ENCODE measurements at regions not wholly inside any gene's neighbourhood (a gene's known extent, or its start where the extent isn't known, plus 50 kb on each side); places are given as distances from the start of the nearest gene placed in this dataset.
"Not testable (repeated sequence)": the region's sequence is repeated elsewhere in the genome, so short reads cannot be mapped to it uniquely, and the experiment has no call there.

DNA sequence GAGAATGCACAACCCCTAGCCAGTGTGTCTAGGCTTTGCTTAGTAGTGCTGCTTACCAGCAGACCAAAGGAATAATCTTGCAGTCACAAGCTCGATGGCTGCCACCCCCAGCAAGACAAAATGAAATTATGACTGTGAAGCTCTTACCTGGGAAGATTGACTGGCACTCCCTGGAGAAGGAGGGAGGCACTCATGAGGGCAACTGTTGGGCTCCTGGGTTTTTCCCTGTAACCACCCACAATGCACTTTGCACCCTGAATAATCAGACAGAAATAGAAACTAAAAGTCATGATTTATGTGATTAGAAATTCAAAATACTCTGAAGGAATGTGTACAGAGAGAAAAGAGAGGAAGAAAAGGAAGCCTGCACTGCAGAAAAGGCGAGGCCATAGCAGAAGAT, 144.3 kb upstream of the DGKB start:
- DNase-seq, result no peak

GRCh38 chr7:15043931-15044330, 141.4 kb upstream of the DGKB start:
- DNase-seq, result no peak

DNA sequence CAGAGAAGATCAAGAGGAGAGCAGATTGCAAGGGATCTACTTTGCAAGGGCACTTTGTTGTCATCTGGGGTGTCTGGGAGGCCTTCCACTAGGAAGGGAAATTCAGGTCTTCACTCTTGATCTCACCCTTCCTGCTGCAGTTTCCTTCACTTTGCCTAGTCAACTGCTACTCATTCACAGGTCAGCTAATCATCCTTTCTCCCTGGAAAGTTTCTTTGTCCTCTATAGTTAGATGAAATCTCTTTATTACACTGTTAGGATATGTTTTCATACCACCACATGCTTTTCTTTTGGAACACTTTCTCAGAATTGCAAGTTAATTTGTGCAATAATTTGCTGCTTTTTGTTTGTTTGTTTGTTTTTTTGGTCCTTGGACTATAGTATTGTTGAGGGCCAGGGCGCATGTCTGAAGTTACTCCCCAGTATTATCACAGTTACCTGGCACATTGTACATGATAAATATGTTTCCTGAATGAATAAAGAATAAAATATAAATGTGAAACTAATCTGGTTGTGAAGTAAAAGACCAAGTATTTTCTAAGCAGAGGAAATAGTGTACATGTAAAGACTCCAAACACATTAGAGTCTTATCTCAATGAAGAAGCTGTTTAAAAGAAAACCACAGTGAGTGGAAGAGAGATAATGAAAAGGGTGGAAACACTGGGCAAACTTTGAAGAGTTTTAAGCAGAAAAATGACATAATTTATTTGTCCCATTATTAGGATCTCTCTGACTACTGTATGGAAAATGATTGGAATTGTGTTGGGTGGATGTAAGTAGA, 139.9 kb upstream of the DGKB start:
- DNase-seq, result no peak

GRCh38 chr7:15041226-15041625, 138.7 kb upstream of the DGKB start:
- DNase-seq, result no peak

DNA sequence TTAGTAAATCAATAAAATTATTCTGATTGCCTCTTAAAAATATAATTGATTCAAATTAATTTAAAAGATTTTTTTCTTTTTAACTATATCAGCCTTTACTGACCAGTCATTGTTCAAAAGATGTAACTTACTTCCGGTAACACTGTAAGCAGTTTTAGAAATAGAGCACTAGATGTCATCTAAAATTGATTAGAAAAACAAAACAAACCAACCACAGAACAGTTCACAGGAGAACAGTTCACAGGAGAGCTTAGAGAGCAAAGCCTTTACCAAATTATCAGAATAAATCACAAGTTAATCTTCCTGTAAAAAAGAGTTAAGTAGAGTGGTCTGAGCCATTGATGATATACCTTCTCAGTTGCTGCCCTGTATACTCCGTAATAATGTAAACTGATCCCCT, 133.3 kb upstream of the DGKB start:
- DNase-seq, result no peak

DNA sequence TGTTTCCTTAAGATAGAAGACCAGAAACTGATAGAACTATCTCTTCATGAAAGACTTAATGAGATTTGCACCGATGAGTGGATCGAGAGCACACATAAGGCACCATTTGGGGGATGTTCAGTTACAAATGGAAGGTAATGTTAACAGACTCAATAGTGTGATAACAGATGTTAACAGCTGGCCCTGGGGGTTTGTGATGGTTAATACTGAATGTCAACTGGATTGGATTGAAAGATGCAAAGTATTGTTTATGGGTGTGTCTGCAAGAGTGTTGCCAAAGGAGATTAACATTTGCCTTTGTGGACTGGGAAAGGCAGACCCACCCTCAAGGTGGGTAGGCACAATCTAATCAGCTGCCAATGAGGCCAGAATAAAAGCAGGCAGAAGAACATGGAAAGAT, 130.5 kb upstream of the DGKB start:
- DNase-seq, result no peak

- no peak for DNase-seq
These were observed 116.4 kb upstream of the DGKB start for GRCh38 chr7:15018981-15019380.

DNA sequence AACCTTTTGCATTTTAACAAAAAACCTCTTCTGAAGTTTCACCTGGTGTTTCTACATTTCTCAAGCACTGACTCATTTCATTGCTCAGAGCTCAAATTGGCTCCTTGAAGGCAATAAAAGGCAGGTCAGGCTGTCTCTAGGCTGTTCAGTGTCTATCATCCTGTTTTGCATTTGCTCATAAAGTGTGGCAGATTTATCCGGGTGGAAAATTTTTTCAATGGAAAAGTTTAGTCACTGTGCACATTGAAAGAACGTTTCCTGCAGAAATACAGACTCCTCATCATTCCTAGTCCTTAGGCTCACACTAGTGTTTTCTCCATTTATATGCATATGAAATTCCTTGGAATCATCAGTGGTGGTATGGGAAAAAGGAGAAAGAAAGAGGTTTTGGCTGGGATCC, 114.2 kb upstream of the DGKB start:
- DNase-seq, result no peak

GRCh38 chr7:15016315-15016667, 113.7 kb upstream of the DGKB start:
- DNase-seq, result no peak

DNA sequence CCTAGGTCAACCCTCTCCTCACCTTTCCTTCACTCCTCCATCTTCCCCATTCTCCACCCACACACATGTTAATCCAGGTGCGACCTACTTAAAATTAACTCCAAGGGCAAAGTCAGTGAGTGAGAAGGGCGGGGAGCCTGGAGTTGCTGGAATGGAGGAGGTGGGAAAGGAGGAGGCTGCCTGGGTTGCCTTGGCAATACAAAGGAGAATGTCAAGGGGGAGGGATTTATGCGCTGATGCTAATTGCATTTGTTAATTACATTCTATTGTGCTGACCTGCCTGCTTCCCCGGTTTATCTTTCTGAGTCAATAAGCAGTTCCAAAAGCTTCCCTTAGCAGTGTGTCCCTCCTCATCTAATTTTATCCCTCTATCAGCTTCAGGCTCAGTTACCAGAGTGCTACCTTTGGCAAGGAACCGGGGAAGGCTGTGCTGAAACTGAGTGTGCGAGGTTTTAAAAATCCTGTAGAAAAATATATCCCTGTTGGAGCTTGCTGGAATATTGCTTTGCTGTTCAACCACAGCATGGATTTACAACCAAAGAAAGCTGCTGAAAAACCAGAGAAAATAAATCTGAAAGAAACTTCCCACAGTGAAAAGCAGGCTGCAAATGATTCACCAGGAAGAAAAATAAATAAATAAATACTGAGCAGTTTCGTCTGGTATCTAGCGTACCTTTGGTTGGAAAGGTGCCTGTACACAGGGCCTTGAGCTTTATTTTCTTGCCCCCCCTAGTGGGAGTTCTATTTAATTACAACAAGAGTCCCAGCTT, 113.2 kb upstream of the DGKB start:
- peak; percentile 51 for DNase-seq

DNA sequence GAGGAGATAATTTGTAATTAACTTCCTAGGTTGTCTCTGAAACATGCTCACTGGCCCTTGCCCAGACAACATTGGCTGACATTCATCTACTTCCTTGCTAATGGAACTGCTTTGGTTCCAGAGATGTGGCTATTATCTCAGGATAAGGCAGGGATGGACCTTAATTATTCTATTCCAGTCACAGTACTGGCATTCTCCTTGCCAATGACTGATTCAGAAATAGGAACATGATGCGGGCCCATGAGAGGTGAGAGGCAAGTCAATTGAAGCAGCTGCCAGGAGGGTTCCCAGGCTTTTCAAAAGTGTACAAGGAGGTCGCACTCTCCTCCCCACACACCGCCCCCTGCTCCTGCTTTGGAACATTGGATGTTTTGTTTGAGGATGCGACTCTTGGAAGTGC, 109.6 kb upstream of the DGKB start:
- no peak for DNase-seq

DNA sequence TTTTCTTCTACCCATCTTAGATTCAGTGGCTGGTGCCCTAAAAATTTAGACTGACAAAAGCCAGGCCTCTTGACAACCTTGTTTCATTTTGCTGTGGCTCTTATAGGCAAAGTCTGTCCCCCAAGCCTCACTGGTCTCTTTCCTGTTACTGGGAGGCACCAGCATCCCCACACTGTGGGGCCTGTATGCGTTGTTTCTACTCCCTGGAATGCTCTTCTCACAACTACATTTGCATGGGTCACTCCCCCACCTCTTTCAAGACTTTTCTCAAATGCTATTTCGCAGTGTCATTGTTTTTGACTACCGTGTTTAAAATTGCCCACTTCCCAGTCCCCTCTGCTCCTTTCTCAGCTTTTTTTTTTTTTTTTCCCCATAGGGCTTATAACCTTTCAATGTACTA, 108.7 kb upstream of the DGKB start:
- DNase-seq, result no peak

DNA sequence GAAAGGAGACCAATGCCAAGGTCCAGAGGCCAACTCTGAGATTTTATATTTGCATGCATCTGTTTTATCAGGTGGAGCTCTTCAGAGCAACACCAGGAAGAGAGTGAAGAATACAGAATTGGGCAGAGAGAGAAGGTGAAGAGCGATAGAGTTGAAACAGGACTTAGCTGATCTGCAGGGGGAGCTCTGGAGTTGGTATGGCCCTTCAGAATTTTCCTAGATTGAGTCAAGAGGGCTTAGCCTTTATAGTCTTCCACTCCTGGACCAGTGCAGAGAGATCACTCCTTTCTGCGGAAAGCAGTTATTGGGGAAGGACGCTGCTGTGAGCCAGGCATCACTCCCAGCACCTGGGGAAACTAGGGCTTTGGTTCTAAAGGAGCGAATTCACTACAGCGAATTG, 105.0 kb upstream of the DGKB start:
- DNase-seq, result no peak

DNA sequence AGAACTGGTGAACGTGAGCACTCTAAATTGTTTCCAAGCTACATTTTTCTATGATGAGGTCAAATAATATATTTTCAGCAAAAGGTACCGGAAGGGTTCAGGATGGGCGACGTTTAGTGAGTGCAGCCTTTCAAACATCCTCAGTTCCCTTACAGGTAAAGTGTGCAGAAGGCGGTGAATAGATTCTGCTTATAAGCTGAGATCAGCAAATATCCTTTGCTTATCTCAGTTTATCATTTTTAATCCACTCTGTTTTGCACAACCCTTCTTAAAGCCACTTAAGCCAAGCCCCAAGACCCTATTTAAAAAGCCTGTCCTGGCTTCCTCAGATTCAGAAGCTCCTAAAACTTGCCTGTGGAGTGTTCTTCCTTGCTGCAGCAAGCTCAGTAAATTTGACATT, 103.1 kb upstream of the DGKB start:
- DNase-seq, result no peak

GRCh38 chr7:15000157-15000556, 97.6 kb upstream of the DGKB start:
- no peak for DNase-seq

- no peak for DNase-seq
These were observed 96.8 kb upstream of the DGKB start for GRCh38 chr7:14999331-14999730.

DNA sequence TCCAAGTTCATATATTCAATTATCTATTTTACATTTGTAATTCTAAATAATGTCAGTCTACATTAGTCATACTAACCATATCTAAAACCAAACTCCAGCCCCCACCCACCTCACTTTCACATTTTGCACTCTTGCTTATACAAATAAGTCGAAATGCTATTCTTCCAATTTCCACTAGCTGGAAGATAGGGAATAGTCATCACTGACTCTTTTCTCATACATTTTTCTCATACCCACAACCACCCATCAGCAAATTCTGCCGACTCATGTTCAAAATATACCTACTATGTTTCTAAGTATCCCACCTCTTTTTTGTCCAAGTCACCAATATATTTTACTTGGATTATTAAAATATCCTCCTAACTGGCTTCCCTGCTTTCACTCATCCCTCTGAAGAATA, 93.2 kb upstream of the DGKB start:
- no peak for DNase-seq

- DNase-seq, result peak; percentile 17
These were observed 86.4 kb upstream of the DGKB start for GRCh38 chr7:14988941-14989340.

DNA sequence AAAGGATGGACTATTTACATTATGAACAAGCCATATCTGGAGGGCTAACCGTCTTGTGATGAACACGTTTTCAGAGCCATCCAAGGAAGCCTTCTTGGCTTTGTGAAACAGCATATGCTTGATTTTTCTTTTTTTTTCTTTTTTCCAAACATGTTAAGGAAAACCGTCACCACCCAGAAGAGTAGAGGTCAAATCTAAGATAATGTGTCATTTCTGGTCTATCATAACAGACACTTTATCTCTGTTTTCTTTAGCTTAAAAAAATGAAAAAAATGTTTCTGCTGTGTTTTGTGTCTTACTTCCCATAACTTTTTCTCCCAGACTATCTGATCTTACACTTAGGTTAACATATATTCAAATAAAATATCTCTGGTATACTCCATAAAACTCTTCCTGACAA, 76.1 kb upstream of the DGKB start:
- DNase-seq, result no peak

GRCh38 chr7:14974688-14975087, 72.1 kb upstream of the DGKB start:
- DNase-seq, result no peak

DNA sequence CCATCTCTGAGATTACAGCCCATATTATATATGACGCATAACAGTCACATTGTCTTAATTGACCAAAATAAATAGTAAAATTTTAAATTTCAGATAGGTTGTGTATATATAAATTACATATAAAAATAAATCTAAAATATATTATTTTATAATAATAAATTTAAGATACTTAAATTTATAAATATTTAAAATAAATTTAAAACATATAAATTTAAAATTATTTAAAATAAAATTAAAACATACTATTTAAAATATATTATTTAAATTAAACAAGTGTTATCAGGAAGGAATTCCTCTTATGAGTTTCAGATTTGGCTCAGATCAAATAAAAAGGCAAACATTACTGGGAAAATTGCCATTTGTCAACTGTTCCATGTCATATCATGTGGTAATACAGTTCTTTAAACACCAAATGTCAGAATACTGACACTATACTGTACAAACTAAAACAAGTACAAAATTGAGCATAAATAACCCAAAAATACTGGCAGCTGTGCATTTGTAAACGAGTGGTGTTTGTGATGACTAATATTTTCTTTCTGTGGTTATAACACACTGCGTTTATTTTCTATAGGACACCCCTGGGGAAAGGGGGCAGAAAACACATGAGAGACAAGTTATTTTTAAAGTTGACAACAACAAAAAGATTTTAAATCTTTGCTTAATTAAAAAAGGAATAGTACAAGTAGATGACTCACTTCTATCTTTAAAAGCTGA, 71.3 kb upstream of the DGKB start:
- no peak for DNase-seq

DNA sequence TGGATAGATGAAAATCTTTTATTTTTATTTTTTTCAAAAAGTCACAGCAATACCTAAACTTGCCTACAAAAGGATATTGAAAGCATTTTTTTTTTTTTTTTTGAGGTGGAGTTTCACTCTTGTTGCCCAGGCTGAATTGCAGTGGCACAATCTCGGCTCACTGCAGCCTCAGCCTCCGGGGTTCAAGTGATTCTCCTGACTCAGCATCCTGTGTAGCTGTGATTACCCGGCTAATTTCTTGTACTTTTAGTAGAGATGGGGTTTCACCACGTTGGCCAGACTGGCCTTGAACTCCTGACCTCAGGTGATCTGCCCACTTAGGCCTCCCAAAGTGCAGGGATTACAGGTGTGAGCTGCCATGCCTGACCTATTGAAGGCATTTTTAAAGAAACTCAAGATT, 69.1 kb upstream of the DGKB start:
- DNase-seq, result not testable (repeated sequence)

- DNase-seq, result not testable (repeated sequence)
These were observed 64.8 kb upstream of the DGKB start for GRCh38 chr7:14967376-14967775.

DNA sequence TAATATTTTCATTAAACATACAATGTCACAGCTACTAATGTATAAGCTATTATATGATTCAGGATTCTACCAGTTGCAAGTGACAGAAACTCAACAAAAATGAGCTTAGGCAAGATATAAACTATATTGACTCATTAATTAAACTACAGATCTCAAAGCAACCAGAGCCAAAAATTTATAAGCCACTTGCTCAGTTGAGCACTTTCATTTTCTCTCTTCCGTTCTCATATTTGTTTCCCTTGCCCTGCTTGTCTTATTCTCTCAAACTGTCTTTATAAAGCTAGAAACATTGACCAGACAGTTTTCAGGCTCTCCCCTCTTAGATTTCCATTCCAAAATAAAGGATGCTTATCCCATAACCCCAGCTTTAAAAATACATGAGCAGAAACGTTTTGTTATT, 60.2 kb upstream of the DGKB start:
- DNase-seq, result no peak

Data from right hindlimb (tissue), 1 donor.